PC-3 (cell line): ENCODE measurements at regions not wholly inside any gene's neighbourhood (a gene's known extent, or its start where the extent isn't known, plus 50 kb on each side); places are given as distances from the start of the nearest gene placed in this dataset.
"Not testable (repeated sequence)": the region's sequence is repeated elsewhere in the genome, so short reads cannot be mapped to it uniquely, and the experiment has no call there.

Experiments
- ATAC-seq: fragments of 200-7000 bp; cut with Tn5 transposase; 2 replicates; pipeline ENCODE4 v1.9.1; 2020; ENCODE audit warnings: mild to moderate bottlenecking, moderate library complexity
- BruUV-seq: library from RNA; stranded (reverse); fragments of 400-500 nt; replicated peaks from 2 replicates; lab custom pipeline; 2021; lab: Mats Ljungman, UMichigan
- CTCF ChIA-PET: fragments of 300-600 bp; sonication (Branson Sonifier 250); formaldehyde crosslinking; loops from one replicate; lab custom pipeline; 2022; ENCODE audit warnings: antibody characterized with exemption; lab: Charles Lee
- POLR2A ChIA-PET: fragments of 300-600 bp; sonication (Branson Sonifier 250); formaldehyde crosslinking; loops from one replicate; lab custom pipeline; 2022; ENCODE audit warnings: antibody characterized with exemption; ENCODE audit not compliant: unreplicated experiment; lab: Charles Lee
- DNase-seq: peaks from one replicate; pipeline ENCODE4 v3.0.0-alpha.2; 2015
- H2AFZ ChIP-seq: fragments of 300-600 bp; sonication (generic); 2 replicates; pipeline ENCODE4 v1.6.0; 2016; ENCODE audit warnings: antibody characterized with exemption, low read length
- H3F3A ChIP-seq: fragments of 300-600 bp; sonication (generic); one replicate; pipeline ENCODE4 v1.6.0; 2017; ENCODE audit warnings: antibody characterized with exemption, low read length, control low read depth, mild to moderate bottlenecking; ENCODE audit not compliant: unreplicated experiment
- H3K27ac ChIP-seq: fragments of 300-600 bp; sonication (generic); 2 replicates; pipeline ENCODE4 v1.5.1; 2016; ENCODE audit warnings: mild to moderate bottlenecking, low read length
- H3K27me3 ChIP-seq: fragments of 300-600 bp; sonication (generic); 2 replicates; pipeline ENCODE4 v1.6.1; 2016; ENCODE audit warnings: low read length, mixed read lengths
- H3K36me3 ChIP-seq: fragments of 300-600 bp; sonication (generic); 2 replicates; pipeline ENCODE4 v1.6.1; 2016; ENCODE audit warnings: low read depth, mixed run types, low read length, mixed read lengths
- H3K4me1 ChIP-seq: fragments of 300-600 bp; sonication (generic); 2 replicates; pipeline ENCODE4 v1.5.1; 2016; ENCODE audit warnings: low read length; ENCODE audit not compliant: insufficient read depth
- H3K4me2 ChIP-seq: fragments of 300-600 bp; sonication (generic); 2 replicates; pipeline ENCODE4 v1.6.0; 2016; ENCODE audit warnings: low read length
- H3K4me3 ChIP-seq: fragments of 300-600 bp; sonication (generic); 2 replicates; pipeline ENCODE4 v1.5.1; 2016; ENCODE audit warnings: mild to moderate bottlenecking, low read length, mixed read lengths
- H3K79me2 ChIP-seq: fragments of 300-600 bp; sonication (generic); 2 replicates; pipeline ENCODE4 v1.6.1; 2017; ENCODE audit warnings: low read length, mixed read lengths
- H3K9ac ChIP-seq: fragments of 300-600 bp; sonication (generic); 2 replicates; pipeline ENCODE4 v1.6.0; 2016; ENCODE audit warnings: mild to moderate bottlenecking, low read length
- H3K9me2 ChIP-seq: fragments of 300-600 bp; sonication (generic); replicated peaks from 2 replicates; pipeline ENCODE4 v1.6.1; 2016; ENCODE audit warnings: mixed run types, low read length, mixed read lengths
- H3K9me3 ChIP-seq: fragments of 300-600 bp; sonication (generic); 2 replicates; pipeline ENCODE4 v1.6.1; 2016; ENCODE audit warnings: low read length, mixed read lengths
- H4K20me1 ChIP-seq: fragments of 300-600 bp; sonication (generic); 2 replicates; pipeline ENCODE4 v1.6.1; 2016; ENCODE audit warnings: low read length, mixed read lengths
- CTCF ChIP-seq: fragments of 300-600 bp; sonication (generic); conservative IDR thresholded peaks from 2 replicates; pipeline ENCODE4 v1.5.1; 2017; ENCODE audit warnings: antibody characterized with exemption, low read depth, mild to moderate bottlenecking, low read length
- EZH2 ChIP-seq: fragments of 300-600 bp; sonication (generic); IDR thresholded peaks from one replicate; pipeline ENCODE4 v1.6.1; 2017; ENCODE audit warnings: antibody characterized with exemption, mild to moderate bottlenecking, low read length; ENCODE audit not compliant: unreplicated experiment
- EZH2phosphoT487 ChIP-seq: fragments of 300-600 bp; sonication (generic); IDR thresholded peaks from 2 replicates; pipeline ENCODE4 v1.6.1; 2018; ENCODE audit warnings: mild to moderate bottlenecking, antibody characterized with exemption, low read length, borderline replicate concordance
- intact Hi-C: fragments of 100-400 bp; cut with micrococcal nuclease; formaldehyde crosslinking; loops from 2 replicates; pipeline ENCODE4 v1.9.0; 2023

DNA sequence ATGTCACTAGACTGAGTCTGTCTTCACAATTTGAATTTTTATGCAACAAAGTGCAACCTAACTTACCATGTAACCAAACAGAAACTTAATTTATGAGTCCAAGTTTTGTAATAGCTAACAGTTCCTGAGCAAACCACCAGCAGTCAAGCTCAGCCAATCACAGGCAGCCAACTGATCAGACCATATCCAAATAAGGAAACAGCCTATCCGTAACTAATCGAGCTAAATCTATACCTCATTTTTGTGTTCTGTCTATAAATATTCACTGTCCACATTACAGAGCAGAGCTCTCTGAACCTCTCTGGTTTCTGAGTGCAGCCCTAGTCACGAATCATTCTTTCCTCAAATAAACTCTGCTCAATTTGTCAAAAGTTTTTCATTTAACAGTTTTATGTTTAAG, 367.6 kb downstream of the PRR32 start:
- Histone ChIP-seq H3K27me3 (no peaks in the 10 kb centered on the region), H3K4me2 (no peak overlapping the region), H2AFZ (no peak overlapping the region), H3K9me3 (no peaks in the 10 kb centered on the region), H4K20me1 (no peaks in the 10 kb centered on the region), H3F3A (no peaks in the 10 kb centered on the region), H3K36me3 (no peaks in the 10 kb centered on the region), H3K79me2 (no peaks in the 10 kb centered on the region), H3K9ac (no peak overlapping the region), H3K9me2 (no peaks in the 10 kb centered on the region), H3K4me1 (no peaks in the 10 kb centered on the region), H3K27ac (no peak overlapping the region), H3K4me3 (no peak overlapping the region)
- TF ChIP-seq EZH2 (no peak), CTCF (no peak)
- DNase-seq (no peak), ATAC-seq (no peak)
- POLR2A ChIA-PET: no interaction called here
- no TSS peak for BruUV-seq
- CTCF ChIA-PET: no interaction called here
- intact Hi-C loops: no loop called here

GRCh38 chrX:127190381-127190780, 370.9 kb downstream of the PRR32 start:
- Histone ChIP-seq H3K36me3 (no peaks in the 10 kb centered on the region), H4K20me1 (no peaks in the 10 kb centered on the region), H3K4me1 (no peaks in the 10 kb centered on the region), H3K79me2 (no peaks in the 10 kb centered on the region), H2AFZ (no peak overlapping the region), H3K9ac (no peak overlapping the region), H3K9me3 (no peaks in the 10 kb centered on the region), H3K27me3 (no peaks in the 10 kb centered on the region), H3F3A (no peaks in the 10 kb centered on the region), H3K4me2 (no peak overlapping the region), H3K4me3 (no peak overlapping the region), H3K9me2 (no peaks in the 10 kb centered on the region), H3K27ac (no peak overlapping the region)
- intact Hi-C loops: no loop called here
- TF ChIP-seq EZH2phosphoT487 (no peak), EZH2 (no peak), CTCF (no peak)
- POLR2A ChIA-PET: no interaction called here
- ATAC-seq (no peak), DNase-seq (no peak)
- CTCF ChIA-PET: no interaction called here
- no TSS peak for BruUV-seq

DNA sequence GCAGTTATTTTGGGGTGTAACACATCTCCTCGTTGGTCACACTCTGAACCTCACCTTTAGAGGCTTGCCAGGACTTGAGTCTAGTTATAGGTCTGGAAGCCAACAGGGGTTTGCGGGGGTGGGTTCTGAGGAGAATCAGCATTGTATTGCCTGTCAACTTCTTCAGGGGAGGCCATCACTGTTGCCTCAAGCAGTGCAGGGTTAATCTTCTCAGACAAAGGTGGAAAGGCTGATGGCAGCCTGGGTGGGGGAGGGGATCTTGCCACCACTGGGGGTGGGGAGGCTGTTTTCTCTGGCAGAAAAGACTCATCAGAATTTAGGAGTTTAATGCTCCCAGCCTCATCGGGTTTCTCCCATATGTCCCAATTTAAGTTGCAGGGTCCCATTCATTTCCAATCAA, 387.8 kb downstream of the PRR32 start:
- DNase-seq (no peak), ATAC-seq (no peak)
- BruUV-seq: no TSS peak

GRCh38 chrX:127221821-127222220, 402.3 kb downstream of the PRR32 start:
- H3K79me2 ChIP-seq, DNase-seq, H3K27me3 ChIP-seq, ATAC-seq, H3K36me3 ChIP-seq, POLR2A ChIA-PET, CTCF ChIA-PET, intact Hi-C loops, H3F3A ChIP-seq, H2AFZ ChIP-seq, H3K4me1 ChIP-seq, H3K9me3 ChIP-seq, H3K4me2 ChIP-seq, H3K9ac ChIP-seq, H3K9me2 ChIP-seq, H3K4me3 ChIP-seq, BruUV-seq, H4K20me1 ChIP-seq, H3K27ac ChIP-seq: not testable (repeated sequence)

More for the DNA sequence above, 387.8 kb downstream of the PRR32 start:
- CTCF ChIA-PET: no interaction called here
- H3K36me3 ChIP-seq: no peaks in the 10 kb centered on the region
- no peaks in the 10 kb centered on the region for H3F3A ChIP-seq
- H3K4me1 ChIP-seq: no peaks in the 10 kb centered on the region
- no peak overlapping the region for H2AFZ ChIP-seq
- no peaks in the 10 kb centered on the region for H3K79me2 ChIP-seq
- H3K9ac ChIP-seq: no peak overlapping the region
- TF ChIP-seq CTCF (no peak), EZH2 (no peak)
- POLR2A ChIA-PET: no interaction called here
- H3K4me3 ChIP-seq: no peak overlapping the region
- no peaks in the 10 kb centered on the region for H3K9me2 ChIP-seq
- 0 out of 2 replicates have a peak, but pooled peaks cover 4% of the 10 kb centered on the region for H3K9me3 ChIP-seq
- no peaks in the 10 kb centered on the region for H4K20me1 ChIP-seq
- H3K4me2 ChIP-seq: no peak overlapping the region
- no peaks in the 10 kb centered on the region for H3K27me3 ChIP-seq
- intact Hi-C loops: no loop called here
- H3K27ac ChIP-seq: no peak overlapping the region
